ENCODE measurements at regions not wholly inside any gene's neighbourhood (a gene's known extent, or its start where the extent isn't known, plus 50 kb on each side); places are given as distances from the start of the nearest gene placed in this dataset.
"Not testable (repeated sequence)": the region's sequence is repeated elsewhere in the genome, so short reads cannot be mapped to it uniquely, and the experiment has no call there.

DNA sequence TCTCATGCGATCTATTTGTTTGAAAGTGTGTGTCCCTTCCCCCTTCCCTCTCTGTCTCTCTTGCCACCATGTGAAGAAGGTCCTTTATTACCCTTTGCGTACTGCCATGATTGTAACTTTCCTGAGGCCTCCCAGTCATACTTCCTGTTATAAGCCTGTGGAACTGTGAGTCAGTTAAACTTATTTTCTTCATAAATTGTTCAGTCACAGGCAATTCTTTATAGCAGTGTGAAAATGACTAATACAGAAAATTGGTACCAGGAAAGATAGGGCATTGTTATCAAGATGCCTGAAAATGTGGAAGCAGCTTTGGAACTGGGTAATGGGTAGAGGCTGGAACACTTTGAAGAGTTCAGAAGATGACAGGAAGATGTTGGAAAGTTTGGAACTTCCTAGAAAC is 743.7 kb upstream of the NECTIN3 start:
- no peak for DNase-seq (ENCODE audit: low read depth)

DNA sequence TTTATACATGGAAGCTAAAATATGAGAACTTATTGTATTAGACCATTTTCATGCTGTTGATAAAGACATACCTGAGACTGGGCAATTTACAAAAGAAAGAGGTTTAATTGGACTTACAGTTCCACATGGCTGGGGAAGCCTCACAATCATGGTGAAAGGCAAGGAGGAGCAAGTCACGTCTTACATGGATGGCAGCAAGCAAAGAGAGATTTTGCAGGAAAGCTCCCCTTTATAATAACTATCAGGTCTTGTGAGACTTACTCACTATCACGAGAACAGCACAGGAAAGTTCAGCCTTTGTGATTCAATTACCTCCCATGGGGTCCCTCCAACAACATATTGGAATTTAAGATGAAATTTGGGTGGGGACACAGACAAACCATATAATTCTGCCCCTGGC is 740.1 kb upstream of the NECTIN3 start:
- not testable (repeated sequence) for DNase-seq (ENCODE audit: low read depth)

DNA sequence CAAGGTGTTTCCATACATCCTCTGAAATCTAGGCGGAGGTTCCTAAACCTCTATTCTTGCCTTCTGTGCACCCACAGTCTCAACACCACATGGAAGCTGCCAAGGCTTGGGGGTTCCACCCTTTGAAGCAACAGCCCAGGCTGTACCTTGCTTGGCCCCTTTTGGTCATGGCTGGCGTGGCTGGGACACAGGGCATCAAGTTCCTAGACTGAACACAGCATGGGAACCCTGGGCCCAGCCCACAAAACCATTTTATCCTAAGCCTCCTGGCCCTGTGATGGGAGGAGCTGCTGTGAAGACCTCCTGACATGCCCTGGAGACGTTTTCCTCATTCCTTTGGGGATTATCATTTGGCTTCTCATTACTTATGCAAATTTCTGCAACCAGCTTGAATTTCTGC is 739.0 kb upstream of the NECTIN3 start:
- DNase-seq (ENCODE audit: low read depth): no peak

DNA sequence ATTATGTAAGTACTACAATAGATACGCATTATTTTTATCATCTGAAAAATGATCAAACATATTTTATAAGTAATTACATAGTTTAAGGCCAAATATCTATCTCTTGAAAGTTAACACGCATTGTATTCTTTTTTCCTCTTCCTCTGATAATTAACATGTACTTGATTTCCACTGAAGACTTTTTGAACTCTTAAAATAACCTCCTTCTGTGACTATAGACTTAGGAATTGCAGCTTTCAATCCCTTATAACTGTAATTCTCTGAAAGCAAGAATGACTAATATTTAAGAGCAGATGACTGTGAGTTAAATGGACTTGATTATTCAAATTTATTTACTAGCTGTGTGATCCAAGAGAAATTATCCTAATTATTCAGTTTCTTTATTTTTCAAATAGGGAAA is 730.6 kb upstream of the NECTIN3 start:
- DNase-seq (ENCODE audit: low read depth): no peak

DNA sequence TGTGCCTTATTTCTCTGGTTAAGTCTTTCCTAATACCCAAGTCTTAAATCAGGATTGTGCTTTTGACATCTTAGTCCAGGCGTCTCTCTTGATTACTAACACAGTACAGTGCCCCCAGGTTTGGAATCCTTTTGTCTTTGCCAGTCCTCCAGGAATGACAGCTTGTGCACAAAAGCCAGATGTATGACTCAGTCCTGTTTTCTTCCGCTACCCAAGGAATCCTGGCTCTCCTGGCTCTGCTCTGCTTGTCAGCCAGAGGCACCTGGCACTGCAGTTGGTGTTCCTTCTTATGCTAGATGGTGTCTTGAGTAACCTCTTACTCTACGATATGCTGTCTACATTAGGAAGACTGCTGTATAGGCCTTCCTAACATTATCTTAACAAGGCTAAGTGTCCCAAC is 728.2 kb upstream of the NECTIN3 start:
- DNase-seq (ENCODE audit: low read depth): no peak

DNA sequence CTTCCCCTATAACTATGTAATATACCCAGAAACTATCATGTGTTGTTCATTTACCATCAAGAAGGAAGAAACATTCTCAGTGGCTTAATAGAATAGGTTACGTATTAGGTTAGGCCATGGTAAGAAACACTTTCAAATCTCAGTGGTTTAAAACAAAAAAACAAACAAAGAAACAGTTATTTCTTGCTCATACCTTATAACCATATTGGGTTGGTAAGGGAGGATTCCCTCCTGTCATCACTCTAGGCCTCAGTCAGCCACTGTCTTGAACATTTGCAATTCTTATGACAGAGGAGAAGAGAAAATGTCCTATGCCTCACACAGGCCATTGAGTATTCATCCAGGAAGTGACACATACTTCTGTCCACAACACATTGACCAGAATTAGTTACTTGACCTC is 727.7 kb upstream of the NECTIN3 start:
- DNase-seq (ENCODE audit: low read depth): no peak

DNA sequence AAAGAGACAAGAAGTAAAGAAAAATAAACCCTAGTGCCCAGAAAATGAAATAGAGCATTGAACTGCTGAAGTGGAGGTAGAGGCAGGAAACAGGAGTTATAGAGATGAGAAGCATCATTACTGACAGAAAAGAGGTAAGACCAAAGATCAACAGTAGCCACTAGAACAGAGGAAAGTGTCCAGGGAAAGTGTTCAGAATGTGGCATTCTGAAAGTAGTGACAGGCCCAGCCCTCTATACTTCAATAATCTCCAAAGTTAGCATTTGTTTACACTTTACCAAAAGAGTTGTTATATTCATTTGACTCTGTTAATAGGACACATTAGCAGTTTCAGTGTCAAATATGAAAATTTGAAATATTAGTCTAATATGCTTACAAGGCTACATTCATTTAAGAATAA is 727.1 kb upstream of the NECTIN3 start:
- DNase-seq (ENCODE audit: low read depth): no peak

DNA sequence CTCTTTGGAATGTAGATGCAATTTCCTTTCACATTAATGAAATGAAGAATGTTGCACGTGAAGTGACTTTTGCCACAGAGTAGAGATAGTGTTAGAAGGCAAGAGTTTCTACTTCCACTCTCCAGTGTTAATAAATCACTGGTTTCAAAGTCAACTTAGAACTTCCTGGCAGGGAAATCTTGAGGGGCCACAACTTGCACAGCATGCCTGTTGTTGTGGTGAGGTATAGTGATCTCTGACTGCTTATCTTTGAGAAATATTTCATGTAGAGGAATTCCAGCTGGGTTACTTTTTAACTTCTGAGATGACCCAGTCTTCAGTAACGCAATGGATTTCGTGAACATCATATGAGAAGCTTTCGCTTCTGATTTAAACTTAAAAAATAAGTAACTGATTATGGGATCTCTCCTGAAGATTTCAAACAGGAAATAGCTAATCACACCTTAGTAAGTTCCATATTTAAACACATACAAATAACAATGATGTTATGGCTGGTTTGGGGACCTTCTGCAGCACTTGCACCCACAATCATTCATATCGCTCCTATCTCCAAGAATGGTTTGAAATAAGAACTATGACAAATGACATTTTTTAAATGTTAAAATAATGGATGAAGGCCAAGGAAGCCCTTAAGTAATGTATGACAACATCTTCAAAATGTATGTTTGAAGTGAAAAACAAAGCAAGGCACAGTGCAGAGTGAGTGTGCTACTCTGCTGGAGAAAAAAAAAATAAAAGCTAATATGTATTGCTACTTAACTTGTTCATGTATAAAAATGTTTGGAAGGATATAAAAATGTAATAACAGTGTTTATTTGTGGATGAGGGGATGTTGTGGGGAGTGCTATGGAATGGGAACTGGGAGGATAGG is 726.5 kb upstream of the NECTIN3 start:
- DNase-seq (ENCODE audit: low read depth): no peak

DNA sequence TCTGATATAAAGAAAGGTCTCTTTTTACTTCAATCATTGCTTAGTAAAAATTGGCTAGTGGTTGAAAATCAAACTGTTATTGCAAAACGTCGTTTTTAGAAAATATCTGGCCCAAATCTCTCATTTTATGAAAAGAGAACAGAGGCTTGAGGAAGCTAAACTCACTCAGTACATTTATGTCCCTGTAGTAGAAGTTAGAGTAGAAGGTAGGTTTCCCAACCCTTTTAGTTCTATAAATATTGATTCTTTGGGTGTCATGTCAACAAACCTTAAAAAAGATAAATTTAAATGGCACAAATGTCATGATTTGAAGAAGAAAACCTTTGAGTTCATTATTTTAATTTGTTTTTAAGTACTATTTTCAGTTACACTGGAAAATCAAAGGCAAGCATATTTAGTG is 722.3 kb upstream of the NECTIN3 start:
- DNase-seq (ENCODE audit: low read depth): no peak

DNA sequence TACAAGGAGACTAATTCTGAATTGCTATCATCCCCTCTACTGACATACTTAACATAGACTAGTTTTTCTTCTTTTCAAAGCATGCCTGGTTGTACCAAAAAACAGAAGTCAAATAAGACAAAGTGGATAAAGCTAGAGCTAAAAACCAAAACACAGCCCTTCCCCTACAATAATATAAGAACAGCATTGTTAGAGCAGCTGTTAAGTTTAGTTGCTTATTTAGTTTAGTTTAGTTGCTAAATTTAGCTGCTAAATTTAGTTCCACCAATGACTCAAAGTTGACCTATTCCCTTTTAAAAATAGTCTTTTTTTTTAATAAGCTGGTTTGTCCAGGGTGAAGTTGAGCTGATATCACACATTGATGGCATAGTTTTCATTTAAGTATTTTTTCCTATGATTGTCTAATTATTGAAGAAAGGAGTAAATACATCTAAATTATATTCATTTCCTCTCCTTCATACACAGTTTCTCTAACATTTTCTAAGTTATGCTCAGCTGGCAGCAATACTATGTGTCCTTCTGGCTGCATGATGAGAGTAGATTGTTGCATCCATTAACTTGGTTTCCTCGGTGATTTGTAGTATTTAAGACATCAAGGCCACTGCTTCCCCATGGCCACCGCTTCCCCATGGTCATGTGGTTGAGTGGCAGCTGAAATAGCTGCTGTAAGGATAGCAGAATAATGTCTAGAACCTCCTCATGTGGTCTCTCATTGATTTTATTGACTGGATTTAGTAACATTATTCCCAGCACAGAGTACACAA is 718.6 kb upstream of the NECTIN3 start:
- DNase-seq (ENCODE audit: low read depth): no peak

DNA sequence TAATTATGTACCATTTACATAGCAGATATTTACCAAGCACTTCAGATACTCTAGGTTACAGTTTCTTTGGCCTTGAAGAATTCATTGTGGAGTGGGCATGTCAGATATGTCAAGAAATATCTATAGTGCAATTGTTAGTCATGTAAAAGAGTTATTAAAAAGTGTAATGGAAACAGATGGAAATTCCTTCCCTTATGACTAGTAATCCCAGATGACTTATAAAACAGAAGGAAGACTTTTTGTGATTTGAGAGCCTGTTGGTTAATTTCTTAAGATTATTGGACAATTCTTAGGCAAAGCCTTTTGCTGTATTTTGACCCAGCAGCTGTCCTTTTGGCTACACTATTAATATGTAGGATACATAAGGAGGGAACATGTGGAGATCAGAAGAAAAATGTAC is 708.9 kb upstream of the NECTIN3 start:
- DNase-seq (ENCODE audit: low read depth): no peak

DNA sequence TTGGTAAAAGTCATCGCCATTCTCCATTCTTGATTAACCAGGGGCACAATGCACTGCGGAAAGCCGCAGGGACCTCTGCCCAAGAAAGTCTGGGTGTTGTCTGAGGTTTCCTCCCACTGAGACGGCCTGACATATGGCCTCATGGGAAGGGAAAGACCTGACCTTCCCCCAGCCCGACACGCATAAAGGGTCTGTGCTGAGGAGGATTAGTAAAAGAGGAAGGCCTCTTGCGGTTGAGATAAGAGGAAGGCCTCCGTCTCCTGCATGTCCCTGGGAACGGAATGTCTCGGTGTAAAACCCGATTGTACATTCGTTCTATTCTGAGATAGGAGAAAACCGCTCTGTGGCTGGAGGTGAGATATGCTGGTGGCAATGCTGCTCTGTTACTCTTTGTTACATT is 704.3 kb upstream of the NECTIN3 start:
- DNase-seq (ENCODE audit: low read depth): not testable (repeated sequence)

DNA sequence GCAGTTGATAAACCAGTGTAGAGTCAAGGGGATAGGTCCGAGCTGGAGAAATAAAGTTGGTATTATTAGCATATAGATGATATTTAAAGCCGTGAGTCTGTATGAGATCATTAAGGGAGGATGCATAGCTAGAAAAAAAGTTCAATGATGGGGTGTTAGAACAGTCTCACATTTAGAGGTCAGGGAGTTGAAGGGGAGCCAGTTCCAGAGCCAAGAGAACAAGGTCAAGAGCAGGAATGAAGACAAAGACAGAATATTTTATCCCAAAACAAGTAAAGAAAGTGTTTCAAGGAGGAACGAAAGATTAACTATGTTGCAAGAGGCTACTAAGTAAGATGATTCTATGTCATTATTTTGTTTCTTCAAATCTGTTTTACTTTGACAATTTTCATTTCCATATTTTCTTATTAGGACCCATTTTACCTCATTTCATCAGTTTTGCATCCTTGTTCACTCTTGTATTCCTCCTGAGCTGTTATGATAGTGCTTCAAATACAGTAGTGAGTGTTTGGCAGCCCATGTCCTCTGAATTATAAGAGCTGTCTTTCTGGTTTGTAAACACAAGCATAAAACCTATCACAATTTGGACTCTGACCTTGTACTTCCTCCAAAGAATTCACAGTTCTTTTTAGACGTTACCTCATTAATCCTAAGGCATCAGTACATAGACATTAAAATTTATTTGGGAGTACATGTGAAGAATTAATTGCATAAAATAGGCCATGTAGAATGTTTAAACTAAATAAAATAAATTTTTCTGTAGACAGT is 695.7 kb upstream of the NECTIN3 start:
- DNase-seq (ENCODE audit: low read depth): no peak

DNA sequence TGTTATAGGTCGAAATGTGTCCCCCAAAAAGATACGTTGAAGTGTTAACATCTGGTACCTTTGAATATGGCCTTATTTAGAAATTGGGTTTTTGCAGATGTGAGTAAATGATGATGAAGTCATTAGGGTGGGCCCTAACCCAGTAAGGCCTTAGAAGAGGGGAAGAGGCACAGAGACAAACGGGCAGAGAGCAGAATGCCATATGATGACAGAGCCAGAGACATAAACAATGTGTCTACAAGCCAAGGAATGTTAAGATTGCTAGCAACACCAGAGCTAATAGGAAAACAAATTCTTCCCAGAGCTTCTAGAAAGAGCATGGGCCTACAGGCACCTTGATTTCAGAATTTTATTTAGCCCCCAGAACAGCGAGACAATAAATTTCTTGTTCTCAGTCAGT is 693.1 kb upstream of the NECTIN3 start:
- no peak for DNase-seq (ENCODE audit: low read depth)

DNA sequence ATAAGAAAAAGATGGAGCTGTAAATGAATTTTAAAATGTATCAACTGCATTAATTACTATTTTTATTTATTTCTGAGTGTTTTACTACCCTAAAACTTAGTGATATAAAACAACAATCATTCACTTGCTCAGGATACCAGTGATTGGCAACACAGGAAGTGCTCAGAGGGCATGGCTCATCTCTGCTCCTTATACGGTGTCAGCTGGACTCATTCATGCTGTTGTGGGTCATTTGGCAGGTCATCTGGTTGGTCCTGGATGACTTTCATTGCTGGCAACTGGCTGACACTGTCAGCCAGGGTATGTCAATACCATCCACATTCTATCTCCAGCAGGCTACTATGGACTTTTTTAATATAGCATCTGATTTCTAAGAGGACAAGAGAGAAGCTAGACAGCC is 689.6 kb upstream of the NECTIN3 start:
- DNase-seq (ENCODE audit: low read depth): no peak

DNA sequence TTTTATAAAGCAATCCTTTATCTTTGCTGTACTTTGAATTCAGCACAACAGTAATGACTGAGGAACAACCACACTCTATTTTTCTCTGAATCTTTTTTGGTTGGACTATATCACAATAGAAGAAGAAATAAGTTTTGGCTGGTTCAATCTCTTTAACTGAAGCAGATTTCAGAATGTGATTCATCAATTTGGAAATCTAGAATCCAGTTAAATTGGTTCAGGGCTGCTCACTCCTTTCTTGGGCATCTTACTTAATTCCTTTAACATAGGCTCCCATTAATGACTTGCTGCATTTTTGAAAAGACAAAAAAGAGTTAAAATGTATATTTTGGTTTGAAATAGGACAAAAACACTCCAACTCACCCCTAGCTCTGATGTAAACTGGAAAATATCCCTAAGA is 688.3 kb upstream of the NECTIN3 start:
- no peak for DNase-seq (ENCODE audit: low read depth)

DNA sequence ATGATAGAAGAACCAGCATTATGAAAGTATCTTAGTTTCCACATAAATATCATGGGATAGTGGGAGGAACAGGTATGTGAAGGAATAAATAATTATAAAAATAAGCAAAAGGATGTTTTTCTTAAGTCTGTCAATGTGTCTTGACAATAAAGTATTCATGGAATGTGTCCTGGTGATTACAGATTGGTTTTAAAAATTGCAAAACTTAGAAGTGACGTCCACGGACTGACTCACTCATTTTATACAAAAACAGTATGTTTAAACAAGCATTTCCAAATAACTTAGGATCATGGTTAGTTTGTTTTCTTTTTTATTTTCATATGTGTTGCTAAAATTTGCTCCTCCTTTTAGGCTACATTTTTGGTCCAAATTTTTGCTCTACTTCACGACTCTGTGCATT is 687.0 kb upstream of the NECTIN3 start:
- DNase-seq (ENCODE audit: low read depth): no peak

DNA sequence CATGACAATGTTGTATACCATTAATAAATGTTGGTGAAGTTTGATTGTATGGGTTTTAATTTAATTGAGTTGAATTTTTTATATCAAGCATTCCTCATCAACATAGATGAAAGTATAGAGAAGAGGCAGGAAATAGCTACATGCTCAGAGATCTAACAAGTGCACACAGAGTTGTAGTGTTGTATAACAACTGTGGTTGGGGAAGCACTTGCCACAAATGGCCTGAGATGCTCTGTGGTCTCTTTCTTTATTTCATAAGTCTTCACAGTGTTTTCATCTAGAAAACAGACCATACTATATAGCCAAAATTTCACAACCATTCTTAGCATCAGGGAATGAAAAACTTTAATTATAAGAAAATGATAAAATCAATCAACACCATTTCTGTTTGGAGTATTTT is 682.6 kb upstream of the NECTIN3 start:
- no peak for DNase-seq (ENCODE audit: low read depth)

DNA sequence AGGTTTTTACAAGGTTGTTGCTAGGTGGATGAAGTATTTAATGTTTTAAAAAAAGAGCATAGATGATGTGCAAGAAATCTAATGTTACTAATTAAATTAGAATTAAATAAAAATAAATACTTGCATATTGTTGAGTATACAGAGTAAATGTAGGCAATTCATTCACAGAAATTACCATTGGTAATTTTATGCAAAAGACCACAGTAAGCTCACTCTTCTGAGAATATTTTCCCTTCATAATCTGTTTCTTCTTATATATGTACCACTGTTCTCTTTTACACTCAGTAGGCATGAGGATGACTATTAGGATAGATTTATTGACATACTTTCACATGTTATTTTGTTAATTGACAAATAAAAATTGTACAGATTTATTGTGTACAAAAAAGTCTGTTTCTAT is 681.2 kb upstream of the NECTIN3 start:
- DNase-seq (ENCODE audit: low read depth): no peak

DNA sequence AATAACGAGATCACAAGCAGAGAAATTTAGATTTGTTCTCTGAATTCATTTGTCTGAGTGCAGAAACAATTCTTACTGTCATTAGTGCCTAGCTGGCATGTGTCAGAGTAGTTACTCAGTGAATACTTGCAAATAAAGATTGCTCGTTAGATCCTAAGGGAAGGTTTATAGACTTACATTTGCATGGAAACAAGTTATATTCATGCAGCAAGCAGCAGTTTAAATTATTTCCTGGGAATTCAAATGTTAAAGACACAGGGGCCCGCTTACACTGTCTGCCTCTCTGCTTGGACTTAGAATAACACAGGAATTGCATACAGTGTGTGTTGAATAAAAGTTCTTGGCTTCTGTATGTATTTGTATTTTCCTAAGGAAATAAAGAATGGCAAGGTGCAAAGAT is 680.6 kb upstream of the NECTIN3 start:
- DNase-seq (ENCODE audit: low read depth): no peak

DNA sequence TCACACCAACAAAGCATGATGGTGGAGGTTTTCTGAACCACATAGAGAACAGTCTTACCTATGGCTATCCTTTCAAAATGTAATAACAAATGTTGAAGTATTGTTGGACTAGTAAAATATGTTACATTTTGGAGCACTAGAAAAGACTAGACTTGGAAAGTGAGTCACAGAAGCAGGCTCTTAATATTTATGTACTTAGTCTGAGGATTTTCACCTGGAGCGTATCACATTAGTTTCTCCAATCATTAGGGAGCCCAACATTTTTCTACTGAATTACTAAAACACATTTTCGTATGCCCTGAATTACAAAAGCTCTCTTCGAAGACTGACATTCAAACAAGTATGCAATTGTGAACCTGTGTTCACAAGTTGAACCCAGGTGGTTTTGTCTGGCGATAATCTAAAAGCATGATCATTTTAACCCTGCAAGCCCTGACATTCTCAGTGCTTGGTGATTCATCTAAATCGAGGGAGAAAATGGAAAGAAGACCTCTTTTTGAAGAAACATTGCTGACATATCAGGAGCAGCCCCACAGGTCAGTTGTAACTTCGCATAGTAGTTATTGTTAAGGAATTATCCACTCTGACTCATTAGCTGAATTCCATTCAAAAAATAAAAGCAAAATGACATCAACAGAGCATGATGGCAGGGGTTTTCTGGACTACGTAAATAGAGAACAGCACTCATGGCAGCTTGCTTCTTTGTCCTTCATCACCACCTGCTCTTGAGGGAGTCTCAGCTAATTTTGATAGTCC is 679.8 kb upstream of the NECTIN3 start:
- no peak for DNase-seq (ENCODE audit: low read depth)

DNA sequence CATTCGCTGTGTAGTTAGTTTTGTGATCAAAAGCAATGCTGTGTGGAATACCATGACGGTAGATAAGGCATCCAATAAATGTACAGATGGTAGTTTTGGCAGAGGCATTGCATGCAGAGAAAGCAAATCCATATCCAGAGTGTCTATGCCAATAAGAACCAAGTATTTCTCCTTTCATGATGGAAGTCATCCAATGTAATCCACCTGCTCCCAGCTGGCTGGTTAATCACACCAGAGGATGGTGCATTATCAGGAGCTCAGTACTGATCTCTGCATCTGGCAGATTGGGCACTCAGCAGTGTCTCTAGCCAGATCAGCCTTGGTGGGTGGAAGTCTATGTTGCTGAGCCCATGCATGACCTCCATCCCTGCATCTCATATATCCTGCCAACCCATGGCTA is 677.7 kb upstream of the NECTIN3 start:
- DNase-seq (ENCODE audit: low read depth): no peak
